ENCODE measurements at regions not wholly inside any gene's neighbourhood (a gene's known extent, or its start where the extent isn't known, plus 50 kb on each side); places are given as distances from the start of the nearest gene placed in this dataset.
"Not testable (repeated sequence)": the region's sequence is repeated elsewhere in the genome, so short reads cannot be mapped to it uniquely, and the experiment has no call there.

DNA sequence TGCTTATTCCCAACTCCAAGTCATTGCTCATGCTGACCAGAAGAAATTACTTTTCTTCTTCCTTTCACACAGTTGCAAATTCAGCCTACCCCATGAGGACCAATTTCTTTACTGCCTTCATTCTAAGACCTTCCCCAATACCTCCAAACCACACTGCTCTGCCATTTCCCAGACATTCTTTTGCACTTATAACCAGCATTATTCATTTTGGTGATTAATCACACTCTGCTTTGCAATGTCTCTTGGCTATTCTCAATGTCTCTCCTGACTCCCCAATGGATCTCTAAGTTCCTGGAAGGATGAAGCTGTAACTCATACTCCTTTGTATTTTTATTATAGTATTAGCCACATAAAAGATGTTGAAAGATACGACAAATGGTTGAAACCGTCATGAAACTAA lies 105.7 kb upstream of the RANBP3L start:
- Histone ChIP-seq H3K9me3 (ENCODE audit: control insufficient read depth, insufficient read depth, low read depth, low read length) (no peaks in the 10 kb centered on the region), H3K4me1 (ENCODE audit: control insufficient read depth, insufficient read depth, low read length) (no peaks in the 10 kb centered on the region), H3K4me3 (ENCODE audit: low read depth in 2 of 2, low read length in 2 of 2) (no peak overlapping the region), H3K27ac (ENCODE audit: low read length) (no peak overlapping the region), H3K27me3 (ENCODE audit: control insufficient read depth, insufficient read depth, low read length) (no peaks in the 10 kb centered on the region), H3K36me3 (ENCODE audit: control insufficient read depth, insufficient read depth, low read length) (no peaks in the 10 kb centered on the region)
- ChIA-PET POLR2A (no interaction called here), CTCF (no interaction called here)
- DNase-seq (ENCODE audit: low read depth, low spot score): no peak
- TF ChIP-seq TCF7L2 (IDR thresholded peaks at IDR 0.05; ENCODE audit: low read depth, low read length) (no peak), POLR2AphosphoS5 (IDR thresholded peaks at IDR 0.05; ENCODE audit: low read depth, low read length) (no peak), SIN3A (IDR thresholded peaks at IDR 0.05; ENCODE audit: borderline replicate concordance, insufficient read depth, low read depth, low read length) (no peak), REST (IDR thresholded peaks at IDR 0.05; ENCODE audit: insufficient read depth in 1 of 2, low read depth in 2 of 2, low read length in 1 of 2) (no peak)
- TF ChIP-seq, protein P1, sequence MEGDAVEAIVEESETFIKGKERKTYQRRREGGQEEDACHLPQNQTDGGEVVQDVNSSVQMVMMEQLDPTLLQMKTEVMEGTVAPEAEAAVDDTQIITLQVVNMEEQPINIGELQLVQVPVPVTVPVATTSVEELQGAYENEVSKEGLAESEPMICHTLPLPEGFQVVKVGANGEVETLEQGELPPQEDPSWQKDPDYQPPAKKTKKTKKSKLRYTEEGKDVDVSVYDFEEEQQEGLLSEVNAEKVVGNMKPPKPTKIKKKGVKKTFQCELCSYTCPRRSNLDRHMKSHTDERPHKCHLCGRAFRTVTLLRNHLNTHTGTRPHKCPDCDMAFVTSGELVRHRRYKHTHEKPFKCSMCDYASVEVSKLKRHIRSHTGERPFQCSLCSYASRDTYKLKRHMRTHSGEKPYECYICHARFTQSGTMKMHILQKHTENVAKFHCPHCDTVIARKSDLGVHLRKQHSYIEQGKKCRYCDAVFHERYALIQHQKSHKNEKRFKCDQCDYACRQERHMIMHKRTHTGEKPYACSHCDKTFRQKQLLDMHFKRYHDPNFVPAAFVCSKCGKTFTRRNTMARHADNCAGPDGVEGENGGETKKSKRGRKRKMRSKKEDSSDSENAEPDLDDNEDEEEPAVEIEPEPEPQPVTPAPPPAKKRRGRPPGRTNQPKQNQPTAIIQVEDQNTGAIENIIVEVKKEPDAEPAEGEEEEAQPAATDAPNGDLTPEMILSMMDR (IDR thresholded peaks at IDR 0.05): no peak
- intact Hi-C loops (cut with micrococcal nuclease; ENCODE audit: unreplicated experiment): no loop called here
- no peak for ATAC-seq
- in situ Hi-C loops (cut with HindIII; ENCODE audit: low pct_unique_long_range_greater_than_20kb, low sequenced_read_pairs): no loop called here
- BruUV-seq (replicated peaks): no TSS peak

DNA sequence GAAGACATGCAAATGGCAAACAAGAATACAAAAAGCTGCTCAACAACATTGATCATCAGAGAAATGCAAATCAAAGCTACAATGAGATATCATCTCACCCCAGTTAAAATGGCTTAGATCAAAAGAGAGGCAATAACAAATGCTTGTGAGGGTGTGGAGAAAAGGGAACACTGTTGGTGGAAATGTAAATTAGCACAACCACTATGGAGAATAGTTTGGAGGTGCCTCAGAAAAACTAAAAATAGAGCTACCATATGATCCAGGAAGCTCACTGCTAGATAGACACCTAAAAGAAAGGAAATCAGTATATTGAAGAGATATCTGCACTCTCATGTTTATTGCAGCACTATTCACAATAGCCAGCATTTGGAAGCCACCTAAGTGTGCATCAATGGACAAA lies 108.0 kb upstream of the RANBP3L start:
- H3K4me3 ChIP-seq (ENCODE audit: low read depth in 2 of 2, low read length in 2 of 2); in situ Hi-C loops (cut with HindIII; ENCODE audit: low pct_unique_long_range_greater_than_20kb, low sequenced_read_pairs); CTCF ChIA-PET; POLR2A ChIA-PET; H3K36me3 ChIP-seq (ENCODE audit: control insufficient read depth, insufficient read depth, low read length); BruUV-seq (replicated peaks); H3K4me1 ChIP-seq (ENCODE audit: control insufficient read depth, insufficient read depth, low read length); H3K27ac ChIP-seq (ENCODE audit: low read length); H3K9me3 ChIP-seq (ENCODE audit: control insufficient read depth, insufficient read depth, low read depth, low read length); ATAC-seq; H3K27me3 ChIP-seq (ENCODE audit: control insufficient read depth, insufficient read depth, low read length); DNase-seq (ENCODE audit: low read depth, low spot score); intact Hi-C loops (cut with micrococcal nuclease; ENCODE audit: unreplicated experiment): not testable (repeated sequence)

GRCh38 chr5:36410672-36411071 lies 109.0 kb upstream of the RANBP3L start:
- BruUV-seq (replicated peaks); H3K27ac ChIP-seq (ENCODE audit: low read length); DNase-seq (ENCODE audit: low read depth, low spot score); ATAC-seq; H3K4me1 ChIP-seq (ENCODE audit: control insufficient read depth, insufficient read depth, low read length); CTCF ChIA-PET; POLR2A ChIA-PET; H3K27me3 ChIP-seq (ENCODE audit: control insufficient read depth, insufficient read depth, low read length); H3K36me3 ChIP-seq (ENCODE audit: control insufficient read depth, insufficient read depth, low read length); in situ Hi-C loops (cut with HindIII; ENCODE audit: low pct_unique_long_range_greater_than_20kb, low sequenced_read_pairs); H3K4me3 ChIP-seq (ENCODE audit: low read depth in 2 of 2, low read length in 2 of 2); H3K9me3 ChIP-seq (ENCODE audit: control insufficient read depth, insufficient read depth, low read depth, low read length); intact Hi-C loops (cut with micrococcal nuclease; ENCODE audit: unreplicated experiment): not testable (repeated sequence)

Data from Panc1 (cell line).